EL (cell line): ENCODE measurements at regions not wholly inside any gene's neighbourhood (a gene's known extent, or its start where the extent isn't known, plus 50 kb on each side); places are given as distances from the start of the nearest gene placed in this dataset.
"Not testable (repeated sequence)": the region's sequence is repeated elsewhere in the genome, so short reads cannot be mapped to it uniquely, and the experiment has no call there.

Source experiments
- DNase-seq: peaks from one replicate; pipeline ENCODE4 v3.0.0-alpha.2; 2016

- no peak for DNase-seq
Measured at GRCh38 chr5:32534041-32534440, 51.3 kb upstream of the SUB1 start.

GRCh38 chr5:32531885-32532520, 53.4 kb upstream of the SUB1 start:
- peak; percentile 65 for DNase-seq

- DNase-seq, result not testable (repeated sequence)
Measured at GRCh38 chr5:32527321-32527720, 58.0 kb upstream of the SUB1 start.

- DNase-seq, result no peak
Measured at GRCh38 chr5:32526810-32527209, 58.5 kb upstream of the SUB1 start.

- peak; percentile 12 for DNase-seq
Measured at GRCh38 chr5:32523625-32524024, 61.7 kb upstream of the SUB1 start.

GRCh38 chr5:32522429-32523143, 62.8 kb upstream of the SUB1 start:
- peak; percentile 89 for DNase-seq

GRCh38 chr5:32521481-32521880, 63.9 kb upstream of the SUB1 start:
- no peak for DNase-seq

GRCh38 chr5:32520972-32521371, 64.4 kb upstream of the SUB1 start:
- peak; percentile 39 for DNase-seq

- DNase-seq, result no peak
Measured at GRCh38 chr5:32520356-32520755, 65.0 kb upstream of the SUB1 start.

- DNase-seq, result no peak
Measured at GRCh38 chr5:32519508-32519907, 65.8 kb upstream of the SUB1 start.

- no peak for DNase-seq
Measured at GRCh38 chr5:32514806-32515205, 70.3 kb upstream of the ZFR start.

- DNase-seq, result peak; percentile 36
Measured at GRCh38 chr5:32512926-32513325, 68.4 kb upstream of the ZFR start.

- peak; percentile 12 for DNase-seq
Measured at GRCh38 chr5:32511776-32512374, 67.3 kb upstream of the ZFR start.

- DNase-seq, result no peak
Measured at GRCh38 chr5:32510860-32511259, 66.3 kb upstream of the ZFR start.

GRCh38 chr5:32508806-32509805, 64.6 kb upstream of the ZFR start:
- DNase-seq, result peak; percentile 74

- peak; percentile 96 for DNase-seq
Measured at GRCh38 chr5:32507738-32508434, 63.3 kb upstream of the ZFR start.

- DNase-seq, result peak; percentile 94
Measured at GRCh38 chr5:32506799-32507198, 62.3 kb upstream of the ZFR start.

- peak; percentile 14 for DNase-seq
Measured at GRCh38 chr5:32506201-32506661, 61.7 kb upstream of the ZFR start.

- peak; percentile 62 for DNase-seq
Measured at GRCh38 chr5:32505756-32506155, 61.2 kb upstream of the ZFR start.

GRCh38 chr5:32504989-32505596, 60.6 kb upstream of the ZFR start:
- peak; percentile 87 for DNase-seq

GRCh38 chr5:32504329-32504988, 59.9 kb upstream of the ZFR start:
- DNase-seq, result no peak
